ENCODE measurements at regions not wholly inside any gene's neighbourhood (a gene's known extent, or its start where the extent isn't known, plus 50 kb on each side); places are given as distances from the start of the nearest gene placed in this dataset.
"Not testable (repeated sequence)": the region's sequence is repeated elsewhere in the genome, so short reads cannot be mapped to it uniquely, and the experiment has no call there.

DNA sequence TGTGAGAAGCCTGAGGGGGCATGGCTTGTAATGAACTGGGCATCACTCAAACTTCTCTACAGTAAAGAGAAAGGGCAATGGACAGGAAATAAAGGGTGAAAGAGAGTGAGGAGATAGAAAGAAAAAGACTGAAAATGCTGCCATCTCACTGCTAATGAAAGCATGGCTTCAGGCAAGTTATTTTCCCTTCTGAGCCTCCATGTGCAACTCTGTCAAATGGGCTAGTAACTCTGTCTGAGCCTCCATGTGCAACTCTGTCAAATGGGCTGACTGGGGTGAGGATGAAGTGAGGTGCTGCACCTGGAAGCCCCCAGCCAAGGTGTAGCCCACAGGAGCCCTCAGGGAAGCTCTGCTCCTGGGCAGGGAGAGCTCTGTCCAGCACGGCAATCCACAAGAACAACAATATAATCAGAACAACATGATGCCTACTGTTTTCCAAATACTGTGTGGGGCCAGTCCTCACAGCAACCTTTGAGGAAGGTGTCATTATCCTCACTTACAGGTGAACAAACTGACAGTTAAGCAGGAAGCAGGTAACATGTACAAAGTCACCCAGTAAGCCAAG is 73.8 kb upstream of the XPA start:
- H3K4me3 ChIP-seq (ENCODE audit: control insufficient read depth, low read depth, low read length): no peak overlapping the region
- TF ChIP-seq CTCF (conservative IDR thresholded peaks at IDR 0.05; ENCODE audit: control insufficient read depth, insufficient read depth, low read depth, low read length): no peak
- no peak for DNase-seq (ENCODE audit: low read depth)

GRCh38 chr9:97771641-97772040 is 74.5 kb upstream of the XPA start:
- H3K4me3 ChIP-seq (ENCODE audit: control insufficient read depth, low read depth, low read length): no peak overlapping the region
- no peak for DNase-seq (ENCODE audit: low read depth)
- TF ChIP-seq CTCF (conservative IDR thresholded peaks at IDR 0.05; ENCODE audit: control insufficient read depth, insufficient read depth, low read depth, low read length): no peak

DNA sequence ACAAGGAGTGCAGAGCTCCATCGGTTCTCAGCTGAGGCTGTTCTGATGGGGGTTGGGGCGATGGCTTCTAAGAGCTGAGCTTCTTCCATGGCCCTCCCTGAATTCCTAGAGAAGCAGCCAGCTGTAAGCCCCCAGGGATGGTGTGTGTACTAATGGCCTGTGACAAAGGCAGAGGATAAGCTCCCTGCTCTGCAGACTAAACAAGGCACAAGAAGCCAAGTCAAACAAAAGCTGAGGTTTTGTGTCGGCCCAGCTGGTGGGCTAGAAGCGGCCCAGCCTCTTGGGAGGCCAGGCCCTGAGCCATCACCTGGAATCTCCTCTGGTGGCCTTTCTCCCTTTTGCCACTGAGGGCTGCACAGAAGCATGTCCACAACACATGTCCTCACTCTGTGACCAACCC is 75.0 kb upstream of the XPA start:
- no peak for TF ChIP-seq CTCF (conservative IDR thresholded peaks at IDR 0.05; ENCODE audit: control insufficient read depth, insufficient read depth, low read depth, low read length)
- no peak overlapping the region for H3K4me3 ChIP-seq (ENCODE audit: control insufficient read depth, low read depth, low read length)
- DNase-seq (ENCODE audit: low read depth): no peak

- no peak overlapping the region for H3K4me3 ChIP-seq (ENCODE audit: control insufficient read depth, low read depth, low read length)
- no peak for TF ChIP-seq CTCF (conservative IDR thresholded peaks at IDR 0.05; ENCODE audit: control insufficient read depth, insufficient read depth, low read depth, low read length)
- no peak for DNase-seq (ENCODE audit: low read depth)
Observed at GRCh38 chr9:97773091-97773490, 76.0 kb upstream of the XPA start.

DNA sequence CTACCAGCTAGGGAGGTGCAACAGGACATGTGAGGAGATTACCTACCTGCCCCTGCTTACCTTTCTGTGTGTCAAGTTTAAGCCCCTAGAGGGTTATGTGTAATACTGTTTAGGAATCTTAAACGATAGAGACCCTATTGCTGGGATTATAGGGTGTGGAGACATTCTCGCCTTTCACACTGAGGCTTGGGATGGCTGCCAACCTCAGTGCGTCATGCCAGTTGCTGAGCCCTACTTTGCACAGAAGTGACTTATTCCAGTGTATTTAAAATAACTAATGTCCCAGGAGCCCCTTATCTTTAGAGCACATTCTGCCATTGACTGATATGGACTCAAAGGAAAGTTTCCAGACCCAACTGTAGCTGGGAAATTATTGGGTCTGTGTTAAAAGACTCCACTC is 76.6 kb upstream of the XPA start:
- H3K4me3 ChIP-seq (ENCODE audit: control insufficient read depth, low read depth, low read length): no peak overlapping the region
- DNase-seq (ENCODE audit: low read depth): peak; percentile 33
- TF ChIP-seq CTCF (conservative IDR thresholded peaks at IDR 0.05; ENCODE audit: control insufficient read depth, insufficient read depth, low read depth, low read length): no peak

- TF ChIP-seq CTCF (conservative IDR thresholded peaks at IDR 0.05; ENCODE audit: control insufficient read depth, insufficient read depth, low read depth, low read length): no peak
- no peak for DNase-seq (ENCODE audit: low read depth)
- no peak overlapping the region for H3K4me3 ChIP-seq (ENCODE audit: control insufficient read depth, low read depth, low read length)
Observed at GRCh38 chr9:97774673-97775072, 77.5 kb upstream of the XPA start.

DNA sequence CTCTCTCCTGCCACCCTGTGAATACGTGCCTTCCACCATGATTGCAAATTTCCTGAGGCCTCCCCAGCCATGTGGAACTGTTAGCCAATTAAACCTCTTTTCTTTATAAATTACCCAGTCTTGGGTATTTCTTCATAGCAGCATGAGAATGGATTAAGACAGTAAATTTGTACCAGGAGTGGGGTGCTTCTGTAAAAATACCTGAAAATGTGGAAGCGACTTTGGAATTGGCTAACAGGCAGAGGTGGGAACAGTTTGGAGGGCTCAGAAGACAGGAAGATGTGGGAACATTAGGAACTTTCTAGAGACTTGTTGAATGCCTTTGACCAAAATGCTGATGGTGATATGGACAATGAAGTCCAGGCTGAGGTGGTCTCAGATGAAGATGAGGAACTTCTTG is 74.3 kb upstream of the FOXE1 start:
- DNase-seq (ENCODE audit: low read depth); H3K4me3 ChIP-seq (ENCODE audit: control insufficient read depth, low read depth, low read length): not testable (repeated sequence)

Data from fibroblast of mammary gland (primary cell).